MCF 10A (cell line): ENCODE measurements at regions not wholly inside any gene's neighbourhood (a gene's known extent, or its start where the extent isn't known, plus 50 kb on each side); places are given as distances from the start of the nearest gene placed in this dataset.
"Not testable (repeated sequence)": the region's sequence is repeated elsewhere in the genome, so short reads cannot be mapped to it uniquely, and the experiment has no call there.

ENCODE experiments used
- BruUV-seq: library from RNA; stranded (reverse); fragments of 400-500 nt; replicated peaks from 2 replicates; lab custom pipeline; 2021; lab: Mats Ljungman, UMichigan
- CTCF ChIA-PET: fragments of 300-600 bp; sonication (Branson Sonifier 250); formaldehyde crosslinking; extraction: SDS; loops from one replicate; lab custom pipeline; 2021; ENCODE audit warnings: antibody characterized with exemption, inconsistent platforms; lab: Yijun Ruan, JAX
- POLR2A ChIA-PET: fragments of 300-600, 350-650 bp; sonication (Branson Sonifier 250); formaldehyde crosslinking; extraction: SDS; loops from one replicate; lab custom pipeline; 2020; ENCODE audit warnings: antibody characterized with exemption, inconsistent platforms; lab: Yijun Ruan, JAX
- DNase-seq: peaks from one replicate; pipeline ENCODE4 v3.0.0-alpha.2; 2018; ENCODE audit not compliant: unreplicated experiment
- H3K27ac Mint-ChIP-seq: one replicate; pipeline ENCODE4 v1.8.0; 2022; ENCODE audit warnings: mild to moderate bottlenecking, low read depth, mixed read lengths; ENCODE audit not compliant: unreplicated experiment
- H3K27me3 Mint-ChIP-seq: one replicate; pipeline ENCODE4 v1.8.0; 2022; ENCODE audit warnings: mixed read lengths; ENCODE audit not compliant: insufficient read depth, unreplicated experiment
- H3K36me3 Mint-ChIP-seq: one replicate; pipeline ENCODE4 v1.8.0; 2022; ENCODE audit warnings: mild to moderate bottlenecking, moderate library complexity, mixed read lengths; ENCODE audit not compliant: insufficient read depth, unreplicated experiment
- H3K4me1 Mint-ChIP-seq: one replicate; pipeline ENCODE4 v1.8.0; 2022; ENCODE audit warnings: mixed read lengths; ENCODE audit not compliant: insufficient read depth, unreplicated experiment
- H3K4me3 Mint-ChIP-seq: one replicate; pipeline ENCODE4 v1.8.0; 2022; ENCODE audit warnings: mild to moderate bottlenecking, moderate library complexity, mixed read lengths; ENCODE audit not compliant: unreplicated experiment
- H3K9me3 Mint-ChIP-seq: one replicate; pipeline ENCODE4 v1.8.0; 2022; ENCODE audit warnings: mixed read lengths; ENCODE audit not compliant: unreplicated experiment
- intact Hi-C: fragments of 100-400 bp; cut with micrococcal nuclease; formaldehyde crosslinking; loops from 2 replicates; pipeline ENCODE4 v1.14.1; 2022
- TF ChIP-seq, protein P1 (sequence below): fragments of 200-600 bp; IDR thresholded peaks from one replicate; pipeline ENCODE4 v1.8.0; 2022; ENCODE audit warnings: antibody characterized with exemption, mild to moderate bottlenecking; ENCODE audit not compliant: unreplicated experiment

DNA sequence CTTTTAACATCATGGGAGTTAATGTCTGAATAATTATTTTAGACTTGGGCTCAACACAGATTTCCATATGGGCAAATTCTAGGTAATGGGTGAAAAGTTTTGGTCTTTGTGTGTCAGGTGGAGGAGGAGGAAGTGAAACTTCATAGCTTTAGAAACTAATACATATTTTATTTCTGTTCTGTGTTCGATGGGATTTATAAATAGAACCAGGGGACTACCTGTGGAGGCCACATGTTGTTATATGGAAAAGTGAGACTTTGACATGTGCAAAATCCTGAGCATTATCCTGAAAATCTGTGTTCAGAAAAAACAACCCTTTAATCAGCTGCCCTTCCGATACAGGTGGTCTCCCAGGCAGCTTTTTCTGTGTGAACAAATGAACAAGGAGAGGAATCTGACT, 209.5 kb downstream of the SOX2 start:
- TF ChIP-seq, protein P1, sequence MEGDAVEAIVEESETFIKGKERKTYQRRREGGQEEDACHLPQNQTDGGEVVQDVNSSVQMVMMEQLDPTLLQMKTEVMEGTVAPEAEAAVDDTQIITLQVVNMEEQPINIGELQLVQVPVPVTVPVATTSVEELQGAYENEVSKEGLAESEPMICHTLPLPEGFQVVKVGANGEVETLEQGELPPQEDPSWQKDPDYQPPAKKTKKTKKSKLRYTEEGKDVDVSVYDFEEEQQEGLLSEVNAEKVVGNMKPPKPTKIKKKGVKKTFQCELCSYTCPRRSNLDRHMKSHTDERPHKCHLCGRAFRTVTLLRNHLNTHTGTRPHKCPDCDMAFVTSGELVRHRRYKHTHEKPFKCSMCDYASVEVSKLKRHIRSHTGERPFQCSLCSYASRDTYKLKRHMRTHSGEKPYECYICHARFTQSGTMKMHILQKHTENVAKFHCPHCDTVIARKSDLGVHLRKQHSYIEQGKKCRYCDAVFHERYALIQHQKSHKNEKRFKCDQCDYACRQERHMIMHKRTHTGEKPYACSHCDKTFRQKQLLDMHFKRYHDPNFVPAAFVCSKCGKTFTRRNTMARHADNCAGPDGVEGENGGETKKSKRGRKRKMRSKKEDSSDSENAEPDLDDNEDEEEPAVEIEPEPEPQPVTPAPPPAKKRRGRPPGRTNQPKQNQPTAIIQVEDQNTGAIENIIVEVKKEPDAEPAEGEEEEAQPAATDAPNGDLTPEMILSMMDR: no peak
- intact Hi-C loops: no loop called here
- Mint-ChIP-seq H3K9me3 (no peaks in the 10 kb centered on the region), H3K4me1 (no peaks in the 10 kb centered on the region), H3K27me3 (no peaks in the 10 kb centered on the region), H3K36me3 (no peaks in the 10 kb centered on the region), H3K4me3 (no peak overlapping the region), H3K27ac (no peak overlapping the region)
- POLR2A ChIA-PET: interaction anchor here (0.9 kb wide), 1 partner anchor 10 kb away, joined by 3 read pairs; no protein-coding TSS in a partner anchor
- no TSS peak for BruUV-seq
- CTCF ChIA-PET: interaction anchor here (0.9 kb wide), 1 partner anchor 114 kb away, joined by 3 read pairs; no protein-coding TSS in a partner anchor
- no peak for DNase-seq

DNA sequence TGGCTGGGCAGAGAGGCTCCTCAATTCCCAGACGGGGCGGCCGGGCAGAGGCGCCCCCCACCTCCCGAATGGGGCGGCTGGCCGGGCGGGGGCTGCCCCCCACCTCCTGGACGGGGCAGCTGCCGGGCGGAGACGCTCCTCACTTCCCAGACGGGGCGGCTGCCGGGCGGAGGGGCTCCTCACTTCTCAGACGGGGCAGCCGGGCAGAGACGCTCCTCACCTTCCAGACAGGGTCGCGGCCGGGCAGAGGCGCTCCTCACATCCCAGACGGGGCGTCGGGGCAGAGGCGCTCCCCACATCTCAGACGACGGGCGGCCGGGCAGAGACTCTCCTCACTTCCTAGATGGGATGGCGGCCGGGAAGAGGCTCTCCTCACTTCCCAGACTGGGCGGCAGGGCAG, 214.1 kb downstream of the SOX2 start:
- H3K27me3 Mint-ChIP-seq, H3K9me3 Mint-ChIP-seq, BruUV-seq, H3K4me1 Mint-ChIP-seq, CTCF ChIA-PET, POLR2A ChIA-PET, DNase-seq, H3K36me3 Mint-ChIP-seq, H3K27ac Mint-ChIP-seq, H3K4me3 Mint-ChIP-seq, intact Hi-C loops: not testable (repeated sequence)

DNA sequence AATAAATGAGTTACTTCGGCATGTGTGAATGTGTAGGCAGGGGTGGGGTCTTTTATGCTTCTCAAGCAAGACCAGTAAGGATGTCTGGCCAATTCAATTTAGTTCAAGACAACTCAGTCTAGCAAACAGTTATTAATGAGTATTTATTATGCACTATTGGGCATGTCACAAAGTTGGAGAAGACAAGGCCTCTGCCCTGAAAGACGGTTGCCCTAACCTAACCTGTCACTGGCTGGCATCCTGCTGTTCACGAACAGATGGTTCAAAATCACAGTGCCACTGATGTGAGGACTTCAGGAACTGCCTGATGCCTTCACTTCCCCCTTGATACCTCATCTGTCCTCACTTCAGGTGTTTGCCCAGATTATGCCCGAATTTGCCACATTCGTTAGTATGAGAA, 217.8 kb downstream of the SOX2 start:
- ChIA-PET CTCF (no interaction called here), POLR2A (no interaction called here)

DNA sequence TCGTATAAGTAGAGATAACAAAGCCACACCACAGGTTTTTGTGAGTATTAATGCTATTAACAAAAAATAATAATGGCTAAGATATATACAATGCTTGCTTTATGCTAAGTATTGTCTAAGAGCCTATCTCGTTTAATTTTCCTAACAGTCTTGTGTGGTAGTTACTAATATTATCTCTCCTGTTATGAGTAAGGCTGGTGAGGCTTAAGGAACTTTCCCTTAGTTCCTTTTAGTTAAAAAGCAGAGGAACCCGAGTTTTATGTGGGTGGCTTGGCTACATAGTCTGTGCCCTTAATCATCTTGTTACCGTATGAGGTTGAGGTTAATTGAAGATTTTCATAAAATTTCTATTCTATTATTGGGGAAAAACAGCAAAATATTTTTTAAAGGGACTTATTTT, 218.4 kb downstream of the SOX2 start:
- Mint-ChIP-seq H3K36me3 (no peaks in the 10 kb centered on the region), H3K27ac (no peak overlapping the region), H3K9me3 (peaks cover 10% of the 10 kb centered on the region), H3K4me3 (no peak overlapping the region), H3K27me3 (no peaks in the 10 kb centered on the region), H3K4me1 (no peaks in the 10 kb centered on the region)
- DNase-seq: no peak
- TF ChIP-seq, protein P1: no peak
- intact Hi-C loops: no loop called here
- ChIA-PET POLR2A (no interaction called here), CTCF (interaction anchor here (1.0 kb wide), 1 partner anchor 561 kb away, joined by 3 read pairs; no protein-coding TSS in a partner anchor)
- BruUV-seq: no TSS peak

More for the DNA sequence above, 217.8 kb downstream of the SOX2 start:
- intact Hi-C loops: no loop called here
- Mint-ChIP-seq H3K9me3 (peaks cover 10% of the 10 kb centered on the region), H3K4me1 (no peaks in the 10 kb centered on the region), H3K4me3 (no peak overlapping the region), H3K27ac (no peak overlapping the region), H3K36me3 (no peaks in the 10 kb centered on the region), H3K27me3 (no peaks in the 10 kb centered on the region)
- BruUV-seq: no TSS peak
- DNase-seq: no peak
- TF ChIP-seq, protein P1: no peak

DNA sequence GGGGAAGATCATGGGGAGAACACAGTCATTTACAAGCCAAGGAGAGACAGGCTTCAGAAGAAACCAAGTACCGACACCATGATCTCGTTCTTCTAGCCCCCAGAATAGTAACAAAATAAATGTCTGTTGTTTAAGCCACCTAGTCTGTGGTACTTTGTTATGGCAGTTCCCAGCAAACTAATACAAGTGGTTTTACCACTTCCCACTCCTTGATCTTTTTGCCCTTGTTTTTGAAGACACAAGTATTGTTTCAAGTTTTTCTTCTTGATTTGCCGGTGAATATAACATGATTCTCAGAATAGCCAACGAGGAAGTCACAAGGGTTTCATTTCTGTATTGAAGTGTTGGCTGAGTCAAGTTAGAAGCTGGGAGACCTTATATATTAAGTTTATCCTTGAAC, 220.3 kb downstream of the SOX2 start:
- H3K9me3 Mint-ChIP-seq: peaks cover 10% of the 10 kb centered on the region
- H3K4me1 Mint-ChIP-seq: no peaks in the 10 kb centered on the region
- no peak overlapping the region for H3K4me3 Mint-ChIP-seq
- TF ChIP-seq, protein P1: no peak
- H3K27ac Mint-ChIP-seq: no peak overlapping the region
- ChIA-PET CTCF (interaction anchor here (0.7 to 1.8 kb wide), 3 partner anchors 15 to 184 kb away, joined by 3 to 4 read pairs (median 4); no protein-coding TSS in a partner anchor), POLR2A (interaction anchor here (0.7 to 1.2 kb wide), 2 partner anchors 9 to 32 kb away, joined by 3 read pairs; no protein-coding TSS in a partner anchor)
- H3K36me3 Mint-ChIP-seq: no peaks in the 10 kb centered on the region
- no peaks in the 10 kb centered on the region for H3K27me3 Mint-ChIP-seq
- intact Hi-C loops: no loop called here
- DNase-seq: no peak
- BruUV-seq: no TSS peak
